Breast epithelium (tissue), 3 donors: ENCODE measurements at regions not wholly inside any gene's neighbourhood (a gene's known extent, or its start where the extent isn't known, plus 50 kb on each side); places are given as distances from the start of the nearest gene placed in this dataset.

Experiments used
- CTCF ChIP-seq, 3 donors: fragments of 450-650 bp; IDR thresholded peaks; one replicate each; pipeline ENCODE4 v1.5.1; 2016 to 2017; ENCODE audit warnings: antibody characterized with exemption in 3 of 3, mild to moderate bottlenecking in 3 of 3, moderate library complexity in 3 of 3
- POLR2A ChIP-seq: fragments of 450-650 bp; IDR thresholded peaks from one replicate; pipeline ENCODE4 v1.6.1; 2016; ENCODE audit warnings: antibody characterized with exemption, mild to moderate bottlenecking, moderate library complexity

- TF ChIP-seq POLR2A (no peak), CTCF (IDR thresholded peaks at IDR 0.05) (no peak)
These were observed 80.3 kb downstream of the ZFP36L2 start for GRCh38 chr2:43146083-43146482.
